Nephron (organoid): ENCODE measurements at regions not wholly inside any gene's neighbourhood (a gene's known extent, or its start where the extent isn't known, plus 50 kb on each side); places are given as distances from the start of the nearest gene placed in this dataset.

Source experiments
- H3K27ac Mint-ChIP-seq, 3 experiments: 2 replicates each; pipeline ENCODE4 v1.8.0; 2020; ENCODE audit warnings: mixed read lengths in 3 of 3, mild to moderate bottlenecking in 2 of 3, moderate library complexity in 1 of 3
- H3K27me3 Mint-ChIP-seq: 2 replicates; pipeline ENCODE4 v1.8.0; 2021; ENCODE audit warnings: low read depth, mild to moderate bottlenecking, moderate library complexity, mixed read lengths
- H3K36me3 Mint-ChIP-seq: 2 replicates; pipeline ENCODE4 v1.8.0; 2020; ENCODE audit warnings: low read depth, mixed read lengths
- H3K4me1 Mint-ChIP-seq: 2 replicates; pipeline ENCODE4 v1.8.0; 2020; ENCODE audit warnings: mixed read lengths
- H3K4me3 Mint-ChIP-seq, 3 experiments: 2 replicates each; pipeline ENCODE4 v1.8.0; 2020; ENCODE audit warnings: mild to moderate bottlenecking in 3 of 3, mixed read lengths in 3 of 3, moderate library complexity in 2 of 3
- H3K9me3 Mint-ChIP-seq: 2 replicates; pipeline ENCODE4 v1.8.0; 2020; ENCODE audit warnings: mixed read lengths
- CTCF ChIP-seq, 3 experiments: fragments of 200-600 bp; sonication (generic); IDR thresholded peaks; one replicate each; pipeline ENCODE4 v1.5.0; 2021; ENCODE audit warnings: antibody characterized with exemption in 3 of 3; ENCODE audit not compliant: unreplicated experiment in 3 of 3

- TF ChIP-seq CTCF (IDR thresholded peaks at IDR 0.05; ENCODE audit: unreplicated experiment in 3 of 3), result no peak
- no peaks in the 10 kb centered on the region for H3K36me3 Mint-ChIP-seq
- peaks cover 15% of the 10 kb centered on the region for H3K27me3 Mint-ChIP-seq
- peaks cover 2% of the 10 kb centered on the region for H3K9me3 Mint-ChIP-seq
- H3K27ac Mint-ChIP-seq, result no peak overlapping the region
- H3K4me1 Mint-ChIP-seq, result peaks cover 7% of the 10 kb centered on the region
- no peak overlapping the region for H3K4me3 Mint-ChIP-seq
These were observed 151.0 kb upstream of the PTCH1 start for GRCh38 chr9:95667789-95668188.

- no peaks in the 10 kb centered on the region for H3K36me3 Mint-ChIP-seq
- H3K4me3 Mint-ChIP-seq, result no peak overlapping the region
- no peak for TF ChIP-seq CTCF (IDR thresholded peaks at IDR 0.05; ENCODE audit: unreplicated experiment in 3 of 3)
- peaks cover 7% of the 10 kb centered on the region for H3K4me1 Mint-ChIP-seq
- H3K27ac Mint-ChIP-seq, result peak overlapping the region in 1 of 3 experiments; percentile 37
- H3K27me3 Mint-ChIP-seq, result peaks cover 15% of the 10 kb centered on the region
- H3K9me3 Mint-ChIP-seq, result peaks cover 2% of the 10 kb centered on the region
These were observed 150.0 kb upstream of the PTCH1 start for GRCh38 chr9:95666785-95667155.

- peak overlapping the region in 1 of 3 experiments; percentile 37 for H3K27ac Mint-ChIP-seq
- peaks cover 7% of the 10 kb centered on the region for H3K4me1 Mint-ChIP-seq
- peaks cover 15% of the 10 kb centered on the region for H3K27me3 Mint-ChIP-seq
- TF ChIP-seq CTCF (IDR thresholded peaks at IDR 0.05; ENCODE audit: unreplicated experiment in 3 of 3), result no peak
- no peaks in the 10 kb centered on the region for H3K36me3 Mint-ChIP-seq
- no peak overlapping the region for H3K4me3 Mint-ChIP-seq
- peaks cover 2% of the 10 kb centered on the region for H3K9me3 Mint-ChIP-seq
These were observed 149.5 kb upstream of the PTCH1 start for GRCh38 chr9:95666096-95666784.

- Mint-ChIP-seq H3K4me3 (no peak overlapping the region), H3K9me3 (peaks cover 14% of the 10 kb centered on the region), H3K4me1 (no peaks in the 10 kb centered on the region), H3K27me3 (peaks cover 8% of the 10 kb centered on the region), H3K36me3 (no peaks in the 10 kb centered on the region), H3K27ac (no peak overlapping the region)
- TF ChIP-seq CTCF (IDR thresholded peaks at IDR 0.05; ENCODE audit: unreplicated experiment in 3 of 3), result no peak
These were observed 136.5 kb upstream of the PTCH1 start for GRCh38 chr9:95653246-95653645.

GRCh38 chr9:95650720-95651119 is 133.9 kb upstream of the PTCH1 start:
- no peaks in the 10 kb centered on the region for H3K36me3 Mint-ChIP-seq
- H3K9me3 Mint-ChIP-seq, result peaks cover 7% of the 10 kb centered on the region
- H3K4me3 Mint-ChIP-seq, result no peak overlapping the region
- peaks cover 11% of the 10 kb centered on the region for H3K4me1 Mint-ChIP-seq
- no peak overlapping the region for H3K27ac Mint-ChIP-seq
- no peak for TF ChIP-seq CTCF (IDR thresholded peaks at IDR 0.05; ENCODE audit: unreplicated experiment in 3 of 3)
- peaks cover 4% of the 10 kb centered on the region for H3K27me3 Mint-ChIP-seq

- H3K4me1 Mint-ChIP-seq, result peaks cover 12% of the 10 kb centered on the region
- H3K27me3 Mint-ChIP-seq, result peaks cover 4% of the 10 kb centered on the region
- H3K9me3 Mint-ChIP-seq, result peaks cover 9% of the 10 kb centered on the region
- H3K36me3 Mint-ChIP-seq, result no peaks in the 10 kb centered on the region
- H3K4me3 Mint-ChIP-seq, result no peak overlapping the region
- no peak overlapping the region for H3K27ac Mint-ChIP-seq
- no peak for TF ChIP-seq CTCF (IDR thresholded peaks at IDR 0.05; ENCODE audit: unreplicated experiment in 3 of 3)
These were observed 133.0 kb upstream of the PTCH1 start for GRCh38 chr9:95649801-95650213.
